ENCODE measurements at regions not wholly inside any gene's neighbourhood (a gene's known extent, or its start where the extent isn't known, plus 50 kb on each side); places are given as distances from the start of the nearest gene placed in this dataset.

DNA sequence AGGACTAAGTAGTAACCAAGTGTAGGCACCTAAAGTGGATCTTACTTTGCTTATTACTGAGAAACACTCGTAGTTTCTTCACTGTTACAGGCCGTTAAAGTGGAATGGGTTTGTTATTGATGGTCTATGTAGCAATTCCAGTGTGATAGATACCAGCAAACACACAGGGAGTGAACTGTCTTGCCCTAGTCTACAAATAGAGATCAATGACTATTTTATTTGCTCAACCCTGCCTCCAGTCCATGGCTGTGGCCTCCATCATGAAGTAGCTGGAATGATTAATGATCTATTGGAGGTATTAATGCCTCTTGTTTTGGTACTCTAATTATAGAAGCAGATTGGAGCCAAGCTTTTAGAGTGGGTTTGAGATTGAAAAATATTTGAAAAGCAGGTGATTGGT, 362.7 kb upstream of the AZI2 start:
- intact Hi-C loops (cut with DNase I): no loop called here
- no peak for DNase-seq

DNA sequence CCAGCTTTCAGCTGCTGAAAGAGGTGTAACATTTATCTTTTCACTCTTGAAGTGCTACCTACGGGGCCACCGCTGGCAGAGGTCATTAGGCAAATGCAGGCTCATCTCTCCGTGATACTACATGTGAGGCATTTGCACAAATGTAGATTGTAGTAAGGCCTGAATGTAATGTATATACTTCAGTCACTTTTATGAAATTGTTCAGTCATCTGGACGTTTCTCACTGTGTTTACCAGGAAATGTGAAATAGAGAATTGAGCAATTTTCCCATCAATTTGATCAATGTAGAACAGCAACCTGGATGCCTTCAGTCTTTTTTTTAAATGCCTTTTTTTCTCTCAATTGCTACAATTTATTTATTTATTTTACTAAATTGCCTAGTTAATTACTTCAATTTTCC, 368.3 kb upstream of the AZI2 start:
- intact Hi-C loops (cut with DNase I): no loop called here

DNA sequence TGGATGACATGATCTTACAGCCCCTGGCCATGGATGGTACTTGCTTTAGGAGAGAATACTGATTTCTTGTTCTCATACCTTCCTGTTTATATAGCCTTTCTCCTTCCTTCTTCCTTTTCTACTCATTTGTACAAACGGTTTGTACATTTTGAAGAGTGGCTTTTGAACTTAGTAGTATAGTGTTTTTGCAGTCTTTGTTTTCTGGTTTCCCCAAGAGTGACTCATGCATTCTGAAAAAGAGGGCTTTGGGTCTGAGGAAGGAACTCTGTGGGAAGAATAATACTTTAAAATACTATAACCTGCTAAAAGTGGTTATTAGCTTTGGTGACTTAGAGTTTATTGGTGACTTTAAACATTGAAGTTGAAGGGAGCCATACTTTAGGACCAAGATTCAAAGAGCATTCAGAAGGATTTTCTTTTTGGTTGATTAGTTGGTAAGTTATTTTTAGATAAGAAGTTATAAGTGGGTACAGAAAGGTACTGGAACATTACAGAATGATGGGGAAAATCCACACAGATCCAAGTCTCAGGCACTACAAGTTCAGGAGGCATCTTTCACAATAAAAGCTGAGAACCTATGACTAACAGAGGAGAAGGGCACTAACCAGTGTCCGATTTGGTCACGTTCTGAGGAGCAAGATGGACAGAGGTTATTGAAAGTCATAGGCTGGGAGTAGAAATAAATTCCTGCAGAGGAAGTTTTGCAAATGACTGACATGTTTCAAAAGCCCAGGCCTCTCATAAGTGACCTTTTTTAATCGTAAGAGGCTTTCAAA, 369.6 kb upstream of the AZI2 start:
- intact Hi-C loops (cut with DNase I): no loop called here

More for the DNA sequence above, 368.3 kb upstream of the AZI2 start:
- DNase-seq: no peak

DNA sequence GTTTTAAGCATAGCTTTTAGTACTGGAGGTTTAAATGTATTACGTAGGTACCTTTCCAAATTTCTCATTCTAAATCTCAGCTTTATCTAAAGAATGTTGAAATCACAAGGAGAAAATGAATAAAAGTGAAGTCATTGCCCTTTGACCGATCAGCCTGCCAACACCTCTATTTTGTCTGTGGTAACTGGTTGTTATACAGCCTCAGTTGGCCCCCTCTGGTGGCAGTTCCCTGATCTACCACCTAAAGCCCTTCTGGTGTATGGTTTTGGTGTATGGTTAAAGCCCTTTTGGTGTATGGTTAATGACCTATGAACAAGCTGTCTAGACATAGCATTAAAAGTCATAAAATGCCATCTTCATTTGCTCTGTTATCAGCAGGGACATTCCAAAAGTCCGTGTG, 378.2 kb upstream of the AZI2 start:
- intact Hi-C loops (cut with DNase I): no loop called here
- peak in 33 of 42 donors; percentile 4 to 58 (median 25) for DNase-seq

More for the DNA sequence above, 369.6 kb upstream of the AZI2 start:
- DNase-seq: no peak

DNA sequence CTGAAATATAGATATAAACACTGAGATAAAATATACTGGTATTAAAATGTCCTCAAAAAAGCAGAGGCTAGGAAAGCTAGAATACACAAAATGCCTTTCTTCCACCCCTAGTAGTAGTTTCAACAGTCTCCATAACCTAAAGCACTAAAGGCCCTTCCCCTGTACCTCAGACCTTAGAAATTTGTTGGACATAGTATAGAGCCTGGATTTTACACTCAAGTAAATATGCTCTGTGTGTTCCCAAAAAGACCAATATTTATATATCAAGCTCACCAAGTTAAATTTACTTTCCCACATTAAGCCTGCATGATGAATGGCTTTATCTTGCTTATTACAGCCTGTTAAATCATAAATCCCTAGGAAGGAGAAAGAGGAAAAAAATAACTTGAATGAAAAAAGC, 378.7 kb upstream of the AZI2 start:
- no peak for DNase-seq
- intact Hi-C loops (cut with DNase I): no loop called here

DNA sequence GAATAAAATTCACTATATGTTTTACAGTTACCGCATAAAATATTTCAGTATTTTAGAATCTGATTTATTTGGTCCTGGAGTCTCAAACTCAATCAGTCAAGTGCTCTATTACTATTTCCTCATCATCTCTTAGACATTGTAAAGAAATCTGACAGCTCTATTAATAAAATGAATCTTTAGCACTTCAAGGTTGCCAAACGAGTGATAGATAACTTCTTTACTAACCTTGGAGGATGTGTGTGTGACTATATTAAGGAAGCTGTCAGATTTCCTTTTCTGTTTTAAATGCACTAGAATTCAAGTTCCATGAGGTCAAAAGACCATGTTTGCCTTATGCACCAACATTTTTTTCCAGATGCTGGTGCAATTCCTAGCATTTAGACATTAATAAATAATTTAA, 389.8 kb upstream of the AZI2 start:
- intact Hi-C loops (cut with DNase I): no loop called here
- DNase-seq: no peak

DNA sequence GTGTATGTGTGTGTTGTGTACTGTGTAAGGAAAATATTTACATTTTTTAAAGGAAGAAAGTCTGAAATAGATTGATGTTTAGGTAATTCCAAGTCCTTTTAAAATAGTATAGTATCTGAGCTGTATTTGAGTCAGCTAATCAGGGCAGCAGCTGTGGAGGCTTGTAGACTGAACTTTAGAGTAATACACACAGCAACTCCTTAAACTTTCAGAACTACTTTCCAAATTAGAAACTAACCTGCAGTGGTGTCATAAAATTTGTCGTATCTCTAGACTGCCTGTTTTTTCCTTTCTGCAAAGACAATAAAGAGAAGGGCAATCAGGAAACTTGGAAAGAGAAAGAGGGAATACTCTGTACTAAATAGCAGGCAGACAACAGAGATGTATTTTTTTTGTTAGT, 391.0 kb upstream of the AZI2 start:
- intact Hi-C loops (cut with DNase I): no loop called here
- DNase-seq: no peak

DNA sequence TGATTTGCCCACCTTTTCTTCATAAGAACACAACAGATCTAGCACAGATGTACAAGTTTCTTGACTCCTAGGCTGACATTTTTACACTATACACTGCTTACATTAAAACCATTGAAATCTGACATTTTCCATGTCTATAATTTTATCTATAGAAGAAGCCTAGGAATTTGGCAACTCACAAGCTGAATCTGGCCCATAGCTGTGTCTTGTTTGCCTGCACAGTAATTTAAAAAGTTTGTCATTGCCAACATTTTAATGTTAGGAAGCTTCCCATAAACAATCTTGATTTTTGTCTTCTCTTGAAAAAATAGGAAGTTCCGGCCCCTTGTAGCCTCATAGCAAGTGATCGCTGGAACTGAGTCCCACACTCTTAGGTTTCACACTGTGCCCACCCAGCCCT, 394.6 kb upstream of the AZI2 start:
- no peak for DNase-seq
- intact Hi-C loops (cut with DNase I): no loop called here

DNA sequence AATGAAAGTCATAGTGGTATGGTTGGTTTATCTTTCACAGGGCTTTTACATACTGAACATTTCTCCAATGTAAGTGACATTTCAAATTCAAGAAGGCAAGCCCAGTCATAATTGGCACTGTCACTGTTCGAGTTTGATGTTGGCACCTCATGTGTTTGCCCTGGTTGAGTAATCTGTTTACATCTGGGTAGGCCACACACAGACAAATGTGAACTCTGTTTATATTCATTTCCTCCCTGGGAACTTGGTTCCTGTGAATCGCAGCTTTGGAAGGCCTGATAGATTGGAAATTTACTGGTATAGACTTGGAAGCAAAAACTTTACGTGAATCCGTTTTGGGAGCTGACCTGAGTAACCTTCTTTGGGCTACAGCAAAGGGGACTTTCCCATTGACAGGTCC, 395.2 kb upstream of the AZI2 start:
- intact Hi-C loops (cut with DNase I): no loop called here
- DNase-seq: no peak

DNA sequence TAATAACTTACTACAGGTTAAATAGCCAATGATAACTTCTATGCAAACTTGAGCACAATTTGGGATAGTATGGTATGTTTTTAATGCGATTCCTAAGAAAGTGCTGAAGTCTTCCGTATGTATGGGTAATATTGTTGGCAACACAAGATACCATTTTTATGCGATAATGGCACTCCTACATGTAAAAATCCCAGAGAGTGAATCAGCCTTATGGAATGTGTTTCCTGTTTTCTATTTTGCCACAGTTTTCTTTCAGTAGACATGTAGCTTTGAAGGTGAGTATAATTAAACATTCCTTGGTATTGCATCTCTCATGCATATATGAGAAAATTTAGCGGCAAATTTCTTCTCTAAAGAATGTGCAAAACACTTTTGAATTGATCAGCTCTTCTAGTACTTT, 396.8 kb upstream of the AZI2 start:
- intact Hi-C loops (cut with DNase I): no loop called here
- no peak for DNase-seq

DNA sequence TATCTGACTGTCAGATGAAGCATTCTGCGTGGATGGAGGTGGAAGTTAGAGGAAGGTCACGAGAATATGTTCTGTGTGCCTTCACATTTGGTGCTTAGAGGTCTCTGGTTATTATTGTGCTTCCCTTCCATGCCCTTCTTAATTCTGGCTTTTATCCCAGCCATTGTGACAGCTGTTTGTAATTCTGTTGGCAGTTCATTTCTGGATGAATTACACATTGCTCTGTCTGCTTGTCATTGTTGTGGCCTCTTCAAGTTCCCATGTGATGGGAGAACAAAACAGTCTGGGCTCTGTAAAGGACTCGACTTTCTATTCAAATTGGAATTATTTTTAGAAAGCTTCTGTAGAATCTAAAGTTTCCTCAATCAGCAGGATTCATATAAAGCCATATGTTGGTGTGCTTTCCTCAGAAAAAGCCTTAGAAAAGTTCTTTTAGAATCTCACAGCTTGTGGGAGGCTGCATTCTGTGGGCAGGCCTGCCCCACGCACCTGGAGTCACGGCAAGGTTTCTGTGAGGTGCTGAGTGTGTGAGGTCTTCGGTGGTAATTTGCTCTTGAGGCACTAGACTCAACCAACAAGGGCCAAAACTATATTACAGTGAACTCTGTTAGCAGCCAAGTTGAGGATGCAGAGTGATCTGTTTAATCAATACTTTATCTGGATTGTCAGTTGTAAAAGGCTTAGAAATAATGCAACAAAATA, 397.4 kb upstream of the AZI2 start:
- intact Hi-C loops (cut with DNase I): no loop called here
- DNase-seq: peak in 18 of 42 donors; percentile 2 to 50 (median 16)

DNA sequence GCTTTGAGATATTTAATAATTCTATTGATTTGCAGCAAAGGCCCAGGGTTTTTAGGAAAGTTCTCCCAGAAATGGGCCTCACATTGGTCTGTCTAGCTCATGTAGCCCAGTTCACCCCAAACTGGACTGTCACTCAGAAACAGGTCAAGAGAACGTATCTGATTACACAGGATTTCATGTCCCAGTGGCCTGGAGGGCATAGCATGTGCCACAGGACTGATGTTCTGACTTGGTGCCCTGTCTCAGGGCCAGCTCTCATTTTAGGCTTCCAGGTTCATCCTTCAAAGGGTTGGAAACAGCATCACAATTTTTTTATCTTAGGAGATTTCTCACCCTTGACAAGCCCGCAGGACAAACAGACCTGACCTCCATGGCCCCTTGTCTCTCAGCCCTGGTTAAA, 398.4 kb upstream of the AZI2 start:
- DNase-seq: no peak
- intact Hi-C loops (cut with DNase I): no loop called here

DNA sequence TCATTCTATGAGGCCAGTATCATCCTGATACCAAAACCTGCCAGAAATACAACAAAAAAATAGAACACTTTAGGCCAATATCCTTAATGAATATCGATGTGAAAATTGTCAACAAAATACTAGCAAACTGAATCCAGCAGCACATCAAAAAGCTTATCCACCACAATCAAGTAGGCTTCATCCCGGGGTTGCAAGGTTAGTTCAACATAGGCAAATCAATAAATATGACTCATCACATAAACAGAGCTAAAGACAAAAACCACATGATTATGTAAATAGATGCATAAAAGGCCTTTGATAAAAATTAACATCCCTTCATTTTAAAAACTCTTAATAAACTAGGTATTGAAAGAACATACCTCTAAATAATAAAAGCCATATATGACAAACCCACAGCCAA, 403.2 kb upstream of the AZI2 start:
- intact Hi-C loops (cut with DNase I): no loop called here
- DNase-seq: no peak

DNA sequence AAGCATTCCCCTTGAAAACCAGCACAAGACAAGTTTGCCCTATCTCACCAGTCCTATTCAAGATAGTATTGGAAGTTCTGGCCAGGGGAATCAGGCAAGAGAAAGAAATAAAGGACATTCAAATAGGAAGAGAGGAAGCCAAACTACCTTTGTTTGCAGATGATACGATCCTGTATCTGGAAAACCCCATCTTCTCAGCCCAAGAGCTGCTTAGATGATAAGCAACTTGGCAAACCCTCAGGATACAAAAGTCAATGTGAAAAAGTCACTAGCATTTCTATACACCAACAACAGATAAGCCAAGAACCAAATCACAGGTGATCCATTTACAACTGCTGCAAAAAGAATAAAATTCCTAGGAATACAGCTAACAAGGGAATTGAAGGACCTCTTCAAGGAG, 403.7 kb upstream of the AZI2 start:
- no peak for DNase-seq
- intact Hi-C loops (cut with DNase I): no loop called here

DNA sequence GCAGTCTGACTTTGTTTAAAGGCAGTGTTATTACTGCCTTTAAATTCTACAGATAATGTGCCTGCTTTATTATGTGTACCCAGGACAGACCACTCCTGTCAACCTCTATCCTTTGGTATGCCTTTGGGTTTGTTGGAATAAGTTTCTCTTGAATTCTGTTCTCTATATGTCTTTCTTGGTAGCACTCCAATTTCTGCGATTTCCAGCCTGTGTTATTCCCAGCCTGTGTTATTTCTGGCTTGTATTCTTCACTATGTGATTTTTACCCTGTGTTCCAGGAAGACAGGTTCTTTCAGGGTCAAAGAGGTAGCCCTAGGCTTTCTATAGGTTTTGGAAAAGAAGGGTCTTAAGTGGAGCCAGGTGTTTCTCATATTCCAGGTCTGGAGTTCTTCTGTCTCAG, 407.4 kb upstream of the AZI2 start:
- DNase-seq: no peak
- intact Hi-C loops (cut with DNase I): no loop called here

DNA sequence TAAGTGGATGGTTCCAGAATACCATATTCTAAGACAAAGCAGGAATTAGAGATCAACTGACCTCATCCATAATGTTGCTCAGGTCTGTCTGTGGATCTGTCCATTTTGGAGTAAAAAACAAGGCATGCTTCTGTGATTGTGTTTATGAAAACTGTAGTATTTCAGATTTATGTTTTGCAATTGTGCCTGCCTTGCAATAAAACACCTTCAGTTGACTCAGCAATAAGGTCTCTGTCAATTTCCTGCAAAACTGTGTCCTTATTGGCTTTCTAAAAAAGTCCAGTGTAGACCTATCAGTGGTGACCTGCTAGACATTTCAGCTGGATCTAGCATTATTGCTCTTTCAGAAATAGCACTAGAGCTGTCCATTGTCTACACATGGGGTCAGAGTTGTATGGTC, 409.5 kb upstream of the AZI2 start:
- intact Hi-C loops (cut with DNase I): no loop called here
- no peak for DNase-seq

DNA sequence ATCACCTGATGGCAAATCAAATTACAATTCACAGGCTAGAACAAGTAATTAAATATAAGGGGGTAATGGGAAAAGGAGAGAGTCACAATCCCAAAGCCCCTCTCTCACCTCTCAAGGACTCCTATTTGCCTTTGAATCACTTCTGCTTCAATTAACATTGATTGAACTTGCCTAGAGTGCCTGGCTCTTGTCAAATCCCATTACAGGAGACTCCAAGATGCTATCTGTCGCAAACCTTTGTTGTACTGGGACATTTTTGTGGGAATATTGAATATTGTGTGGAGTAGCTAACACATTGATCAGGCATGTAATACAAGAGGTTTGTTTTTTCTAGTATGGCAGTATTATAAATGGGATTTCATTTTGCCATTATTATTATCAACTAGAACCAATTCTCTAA, 412.8 kb upstream of the AZI2 start:
- intact Hi-C loops (cut with DNase I): no loop called here
- no peak for DNase-seq

DNA sequence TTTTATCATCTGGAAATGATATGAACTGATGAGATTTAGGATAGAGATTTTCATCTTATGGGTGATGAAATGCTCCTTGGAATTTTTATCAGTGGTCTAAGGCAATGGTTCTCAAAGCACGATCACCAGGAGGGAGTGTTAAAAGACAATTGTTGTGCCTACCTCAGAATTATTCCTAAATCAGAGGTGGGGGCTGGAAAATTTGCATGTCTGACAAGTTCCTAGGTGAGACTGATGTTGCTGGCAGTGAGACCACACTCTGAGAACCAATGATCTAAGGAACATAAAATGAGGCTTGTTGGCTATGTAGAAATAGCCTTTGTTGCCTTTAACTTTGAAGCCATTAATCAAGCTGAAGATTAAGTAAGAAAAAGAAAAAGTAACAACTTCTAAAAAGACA, 416.6 kb upstream of the AZI2 start:
- intact Hi-C loops (cut with DNase I): no loop called here
- no peak for DNase-seq

DNA sequence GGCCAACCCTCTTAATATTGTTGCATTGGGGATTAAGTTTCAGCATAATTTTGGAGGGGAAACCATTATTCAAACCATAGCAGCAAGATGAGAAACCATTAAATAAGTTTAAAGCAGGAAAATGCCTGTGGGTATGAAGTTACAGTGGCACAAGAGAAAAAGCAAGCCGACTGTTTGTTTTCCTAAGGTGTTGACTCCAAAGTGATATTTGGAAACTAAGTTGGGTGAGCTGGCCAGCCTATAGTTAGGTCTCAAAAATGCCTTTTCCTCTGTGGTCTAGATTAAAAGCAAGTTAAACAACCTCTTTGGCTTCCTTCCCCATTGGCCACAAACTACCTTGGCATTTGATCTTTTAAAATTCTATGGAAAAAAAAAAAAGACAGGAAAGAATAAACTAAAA, 419.8 kb upstream of the AZI2 start:
- no peak for DNase-seq
- intact Hi-C loops (cut with DNase I): no loop called here

DNA sequence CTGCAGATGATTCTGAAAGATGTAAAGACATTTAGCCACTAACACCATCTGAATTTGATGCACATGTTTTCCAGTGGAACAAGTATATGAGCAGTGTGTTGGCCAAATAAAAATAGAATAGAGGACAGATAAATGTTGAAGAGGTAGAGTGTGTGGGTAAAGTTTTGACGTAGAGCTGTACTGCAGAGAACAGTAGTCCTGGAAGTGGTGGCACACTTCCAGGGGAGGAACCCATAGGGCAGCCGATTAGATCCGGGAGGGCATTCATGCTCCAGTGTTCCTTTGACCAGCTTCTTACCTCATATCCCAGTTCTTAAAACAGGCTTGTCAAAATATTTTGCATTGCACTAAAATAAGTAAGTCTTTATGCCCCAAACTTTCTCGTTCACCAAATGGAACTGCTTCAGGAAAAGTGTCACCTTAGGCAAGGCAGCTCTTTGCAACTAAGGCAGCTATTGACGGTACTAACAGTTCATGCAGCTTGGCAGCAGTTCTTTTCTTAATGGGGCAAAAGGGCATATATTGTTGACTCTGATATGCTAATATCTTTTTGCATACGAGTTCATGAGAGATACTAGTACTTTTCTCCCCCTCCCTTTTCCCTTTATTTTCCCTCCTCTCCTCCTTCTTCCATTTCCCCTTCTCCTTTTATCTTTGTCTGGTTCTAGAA, 429.3 kb upstream of the AZI2 start:
- DNase-seq: no peak
- intact Hi-C loops (cut with DNase I): no loop called here

DNA sequence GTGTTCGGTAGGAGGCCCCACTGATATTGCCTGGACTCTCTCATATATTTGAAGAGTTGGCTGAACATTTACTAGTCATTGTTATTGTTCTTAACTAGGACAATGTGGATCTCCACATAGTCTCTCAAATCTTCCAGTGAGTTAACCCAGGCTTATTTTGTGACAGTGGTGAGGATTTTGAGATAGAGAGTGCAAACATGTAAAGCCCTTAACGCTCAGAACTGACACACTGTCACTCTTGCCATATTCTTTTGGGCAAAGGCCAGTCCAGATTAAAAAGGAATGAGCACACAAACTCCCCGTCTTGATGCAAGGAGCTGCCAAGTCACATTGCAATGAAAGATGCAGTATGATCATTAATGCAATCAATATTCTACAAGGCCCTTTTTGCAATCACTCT, 431.9 kb upstream of the AZI2 start:
- DNase-seq: no peak
- intact Hi-C loops (cut with DNase I): no loop called here
